OCI-LY1 (cell line): ENCODE measurements at regions not wholly inside any gene's neighbourhood (a gene's known extent, or its start where the extent isn't known, plus 50 kb on each side); places are given as distances from the start of the nearest gene placed in this dataset.

Experiments used
- H2AFZ ChIP-seq: fragments of 200-600 bp; sonication (generic), shearing (Covaris generic); 2 replicates; pipeline ENCODE4 v1.6.0; 2014; ENCODE audit warnings: antibody characterized with exemption, mild to moderate bottlenecking, low read length
- H3F3A ChIP-seq: fragments of 200-600 bp; sonication (generic), shearing (Covaris generic); 2 replicates; pipeline ENCODE4 v1.6.0; 2014; ENCODE audit warnings: mild to moderate bottlenecking, antibody characterized with exemption, low read length, moderate library complexity; ENCODE audit not compliant: insufficient read depth
- H3K27ac ChIP-seq: fragments of 200-600 bp; sonication (generic); 2 replicates; pipeline ENCODE4 v1.5.1; 2014; ENCODE audit warnings: low read length, mixed run types, mild to moderate bottlenecking, low read depth; ENCODE audit not compliant: poor library complexity, severe bottlenecking
- H3K27me3 ChIP-seq: fragments of 200-600 bp; sonication (generic); 2 replicates; pipeline ENCODE4 v1.6.0; 2014; ENCODE audit warnings: antibody characterized with exemption, mild to moderate bottlenecking, low read length, moderate library complexity; ENCODE audit not compliant: insufficient read depth
- H3K36me3 ChIP-seq: fragments of 200-600 bp; sonication (generic); 2 replicates; pipeline ENCODE4 v1.6.1; 2014; ENCODE audit warnings: mild to moderate bottlenecking, antibody characterized with exemption, low read length, moderate library complexity, mixed read lengths; ENCODE audit not compliant: insufficient read depth
- H3K4me1 ChIP-seq: fragments of 200-600 bp; sonication (generic); 2 replicates; pipeline ENCODE4 v1.5.1; 2014; ENCODE audit warnings: mild to moderate bottlenecking, low read length, moderate library complexity; ENCODE audit not compliant: insufficient read depth, severe bottlenecking
- H3K4me2 ChIP-seq: fragments of 200-600 bp; sonication (generic), shearing (Covaris generic); 2 replicates; pipeline ENCODE4 v1.6.1; 2014; ENCODE audit warnings: low read length
- H3K4me3 ChIP-seq: fragments of 200-600 bp; sonication (generic); 2 replicates; pipeline ENCODE4 v1.5.1; 2014; ENCODE audit warnings: low read length, low read depth, mild to moderate bottlenecking, mixed read lengths; ENCODE audit not compliant: poor library complexity, severe bottlenecking
- H3K79me2 ChIP-seq: fragments of 200-600 bp; shearing (Covaris generic); 2 replicates; pipeline ENCODE4 v1.6.1; 2016; ENCODE audit warnings: mixed run types, low read length, mixed read lengths; ENCODE audit not compliant: insufficient read depth
- H3K9ac ChIP-seq: fragments of 200-600 bp; sonication (generic), shearing (Covaris generic); 2 replicates; pipeline ENCODE4 v1.6.1; 2014; ENCODE audit warnings: mild to moderate bottlenecking, low read length, mixed read lengths
- H3K9me2 ChIP-seq: fragments of 200-600 bp; sonication (generic), shearing (Covaris generic); 2 replicates; pipeline ENCODE4 v1.6.1; 2014; ENCODE audit warnings: low read depth, mild to moderate bottlenecking, low read length, mixed read lengths
- H3K9me3 ChIP-seq: fragments of 200-600 bp; shearing (Covaris generic); 2 replicates; pipeline ENCODE4 v1.6.1; 2014; ENCODE audit warnings: low read length, mixed read lengths
- H4K20me1 ChIP-seq: fragments of 200-600 bp; sonication (generic), shearing (Covaris generic); 2 replicates; pipeline ENCODE4 v1.6.0; 2016; ENCODE audit warnings: mild to moderate bottlenecking, low read length; ENCODE audit not compliant: insufficient read depth
- CTCF ChIP-seq: fragments of 200-600 bp; sonication (generic), shearing (Covaris generic); IDR thresholded peaks from 2 replicates; pipeline ENCODE4 v1.5.1; 2017; ENCODE audit warnings: mild to moderate bottlenecking, antibody characterized with exemption, low read length, moderate library complexity, mixed read lengths
- EZH2 ChIP-seq: fragments of 200-600 bp; sonication (generic), shearing (Covaris generic); IDR thresholded peaks from 2 replicates; pipeline ENCODE4 v1.8.0; 2017; ENCODE audit warnings: borderline replicate concordance, mixed run types, mild to moderate bottlenecking, antibody characterized with exemption, low read length, moderate library complexity, mixed read lengths

GRCh38 chr4:125891597-125892258 lies 577.0 kb downstream of the FAT4 start:
- H3K27me3 ChIP-seq: no peaks in the 10 kb centered on the region
- no peaks in the 10 kb centered on the region for H3F3A ChIP-seq
- no peak overlapping the region for H3K27ac ChIP-seq
- no peak for TF ChIP-seq CTCF
- no peak for TF ChIP-seq EZH2
- H4K20me1 ChIP-seq: no peaks in the 10 kb centered on the region
- H3K4me2 ChIP-seq: no peak overlapping the region
- no peak overlapping the region for H2AFZ ChIP-seq
- H3K9me2 ChIP-seq: no peaks in the 10 kb centered on the region
- no peak overlapping the region for H3K9ac ChIP-seq
- H3K4me3 ChIP-seq: no peak overlapping the region
- no peaks in the 10 kb centered on the region for H3K79me2 ChIP-seq
- H3K4me1 ChIP-seq: no peaks in the 10 kb centered on the region
- H3K9me3 ChIP-seq: no peaks in the 10 kb centered on the region
- no peaks in the 10 kb centered on the region for H3K36me3 ChIP-seq

DNA sequence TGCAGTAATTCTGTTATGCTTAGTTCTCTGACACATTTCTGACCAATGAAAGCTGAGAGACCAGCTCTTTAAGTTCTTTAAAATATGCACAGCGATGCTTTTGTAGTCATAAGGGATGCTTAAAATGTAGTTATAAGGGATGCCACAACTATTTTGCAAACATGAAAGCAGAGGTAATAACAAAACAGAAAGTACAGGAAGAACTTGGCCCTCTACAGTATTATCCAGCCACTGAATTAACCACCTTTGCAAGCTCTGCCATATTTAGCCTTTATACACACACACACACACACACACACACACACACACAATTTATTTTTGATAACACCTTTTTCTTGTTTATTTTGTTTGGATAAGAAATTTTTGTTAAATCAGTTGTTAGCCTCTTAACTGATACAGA lies 590.0 kb downstream of the FAT4 start:
- no peaks in the 10 kb centered on the region for H3K9me3 ChIP-seq
- no peaks in the 10 kb centered on the region for H3K27me3 ChIP-seq
- H3K4me3 ChIP-seq: no peak overlapping the region
- H3K36me3 ChIP-seq: no peaks in the 10 kb centered on the region
- H2AFZ ChIP-seq: no peak overlapping the region
- H3K79me2 ChIP-seq: no peaks in the 10 kb centered on the region
- H3K9ac ChIP-seq: no peak overlapping the region
- H3K4me2 ChIP-seq: no peak overlapping the region
- H3F3A ChIP-seq: no peaks in the 10 kb centered on the region
- no peaks in the 10 kb centered on the region for H3K4me1 ChIP-seq
- H3K9me2 ChIP-seq: no peaks in the 10 kb centered on the region
- no peak overlapping the region for H3K27ac ChIP-seq
- TF ChIP-seq CTCF (no peak), EZH2 (no peak)
- no peaks in the 10 kb centered on the region for H4K20me1 ChIP-seq

DNA sequence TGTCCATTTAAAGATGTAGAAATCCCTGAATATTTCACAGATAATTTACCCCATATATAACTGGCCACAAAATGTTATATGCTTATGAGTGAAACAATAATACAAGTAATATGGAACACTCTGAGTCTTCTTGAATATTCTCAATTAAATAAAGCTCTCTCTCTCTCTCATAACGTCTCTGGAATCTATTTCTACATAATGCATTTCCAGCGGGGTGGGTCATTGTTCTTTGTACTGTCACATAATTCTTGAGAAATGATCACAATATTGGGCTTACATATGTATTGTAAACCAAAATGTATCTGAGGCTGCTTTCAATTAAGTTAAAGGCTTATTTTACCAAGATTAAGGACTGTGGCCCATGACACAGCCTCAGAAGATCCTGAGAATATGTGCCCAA lies 596.3 kb downstream of the FAT4 start:
- TF ChIP-seq CTCF (no peak), EZH2 (no peak)
- no peak overlapping the region for H3K4me3 ChIP-seq
- no peaks in the 10 kb centered on the region for H3K9me3 ChIP-seq
- no peaks in the 10 kb centered on the region for H4K20me1 ChIP-seq
- no peaks in the 10 kb centered on the region for H3K9me2 ChIP-seq
- no peaks in the 10 kb centered on the region for H3K4me1 ChIP-seq
- H3K27ac ChIP-seq: no peak overlapping the region
- no peak overlapping the region for H3K4me2 ChIP-seq
- H3K27me3 ChIP-seq: no peaks in the 10 kb centered on the region
- no peak overlapping the region for H2AFZ ChIP-seq
- no peaks in the 10 kb centered on the region for H3K36me3 ChIP-seq
- no peaks in the 10 kb centered on the region for H3F3A ChIP-seq
- no peak overlapping the region for H3K9ac ChIP-seq
- H3K79me2 ChIP-seq: no peaks in the 10 kb centered on the region
